H9 (cell line): ENCODE measurements at regions not wholly inside any gene's neighbourhood (a gene's known extent, or its start where the extent isn't known, plus 50 kb on each side); places are given as distances from the start of the nearest gene placed in this dataset.
"Not testable (repeated sequence)": the region's sequence is repeated elsewhere in the genome, so short reads cannot be mapped to it uniquely, and the experiment has no call there.

Experiments
- DNase-seq: peaks from one replicate; pipeline ENCODE4 v3.0.0-alpha.2; 2017
- H2AFZ ChIP-seq: one replicate; pipeline ENCODE4 v1.6.1; 2013; ENCODE audit warnings: mild to moderate bottlenecking, low read length, control low read depth, moderate library complexity
- H2AK5ac ChIP-seq: 2 replicates; pipeline ENCODE4 v1.6.1; 2013; ENCODE audit warnings: low read length, control low read depth, mixed read lengths; ENCODE audit not compliant: insufficient read length
- H2BK120ac ChIP-seq: one replicate; pipeline ENCODE4 v1.6.1; 2013; ENCODE audit warnings: low read depth, mild to moderate bottlenecking, low read length, control low read depth, inconsistent platforms; ENCODE audit not compliant: poor library complexity, severe bottlenecking
- H2BK12ac ChIP-seq: 2 replicates; pipeline ENCODE4 v1.6.1; 2013; ENCODE audit warnings: low read length, control low read depth, mixed read lengths, low read depth; ENCODE audit not compliant: insufficient read length
- H2BK15ac ChIP-seq: 2 replicates; pipeline ENCODE4 v1.6.1; 2013; ENCODE audit warnings: low read depth, low read length, control low read depth
- H2BK20ac ChIP-seq: one replicate; pipeline ENCODE4 v1.6.1; 2013; ENCODE audit warnings: low read depth, mild to moderate bottlenecking, low read length, control low read depth, inconsistent platforms; ENCODE audit not compliant: poor library complexity, severe bottlenecking
- H2BK5ac ChIP-seq: 2 replicates; pipeline ENCODE4 v1.6.1; 2013; ENCODE audit warnings: low read length, control low read depth, mixed read lengths; ENCODE audit not compliant: insufficient read length
- H3K14ac ChIP-seq: 2 replicates; pipeline ENCODE4 v1.6.1; 2013; ENCODE audit warnings: low read length, control low read depth; ENCODE audit not compliant: insufficient read depth
- H3K18ac ChIP-seq: 2 replicates; pipeline ENCODE4 v1.6.1; 2013; ENCODE audit warnings: low read depth, mild to moderate bottlenecking, mixed read lengths, low read length, control low read depth; ENCODE audit not compliant: insufficient read length
- H3K23ac ChIP-seq: 2 replicates; pipeline ENCODE4 v1.6.1; 2013; ENCODE audit warnings: low read length, control low read depth, mixed read lengths, low read depth; ENCODE audit not compliant: insufficient read length
- H3K23me2 ChIP-seq: 2 replicates; pipeline ENCODE4 v1.6.1; 2013; ENCODE audit warnings: low read depth, mild to moderate bottlenecking, mixed read lengths, low read length, control low read depth; ENCODE audit not compliant: insufficient read length, poor library complexity, severe bottlenecking
- H3K27ac ChIP-seq: 2 replicates; pipeline ENCODE4 v1.5.1; 2013; ENCODE audit warnings: low read length, control low read depth, mixed read lengths, low read depth; ENCODE audit not compliant: insufficient read length
- H3K27me3 ChIP-seq: 2 replicates; pipeline ENCODE4 v1.6.1; 2013; ENCODE audit warnings: low read length, control low read depth, inconsistent platforms; ENCODE audit not compliant: insufficient read depth
- H3K4ac ChIP-seq: 2 replicates; pipeline ENCODE4 v1.6.1; 2013; ENCODE audit warnings: low read depth, mild to moderate bottlenecking, control low read depth, inconsistent platforms, low read length, moderate library complexity
- H3K4me1 ChIP-seq: 2 replicates; pipeline ENCODE4 v1.6.1; 2013; ENCODE audit warnings: low read length, control low read depth, inconsistent platforms; ENCODE audit not compliant: insufficient read depth
- H3K4me2 ChIP-seq: 2 replicates; pipeline ENCODE4 v1.6.1; 2013; ENCODE audit warnings: low read length, control low read depth, mixed read lengths; ENCODE audit not compliant: insufficient read length, insufficient read depth
- H3K56ac ChIP-seq: 2 replicates; pipeline ENCODE4 v1.6.1; 2013; ENCODE audit warnings: low read depth, mild to moderate bottlenecking, mixed read lengths, low read length, control low read depth; ENCODE audit not compliant: insufficient read length
- H3K79me1 ChIP-seq: 2 replicates; pipeline ENCODE4 v1.6.1; 2013; ENCODE audit warnings: low read depth, mild to moderate bottlenecking, moderate library complexity, low read length, control low read depth, inconsistent platforms; ENCODE audit not compliant: insufficient read depth, poor library complexity, severe bottlenecking
- H3K79me2 ChIP-seq: 2 replicates; pipeline ENCODE4 v1.6.1; 2013; ENCODE audit warnings: low read length, control low read depth, inconsistent platforms; ENCODE audit not compliant: insufficient read depth
- H3K9ac ChIP-seq: 2 replicates; pipeline ENCODE4 v1.6.1; 2013; ENCODE audit warnings: low read length, control low read depth, mixed read lengths; ENCODE audit not compliant: insufficient read length; ENCODE audit errors: extremely low read depth
- H3K9me3 ChIP-seq: one replicate; pipeline ENCODE4 v1.6.1; 2013; ENCODE audit warnings: low read depth, low read length, inconsistent platforms; ENCODE audit not compliant: control insufficient read depth
- H3T11ph ChIP-seq: one replicate; pipeline ENCODE4 v1.6.1; 2013; ENCODE audit warnings: mild to moderate bottlenecking, low read length, control low read depth, inconsistent platforms
- H4K20me1 ChIP-seq: one replicate; pipeline ENCODE4 v1.6.1; 2013; ENCODE audit not compliant: control insufficient read depth, insufficient read length, insufficient read depth
- H4K5ac ChIP-seq: 2 replicates; pipeline ENCODE4 v1.6.1; 2013; ENCODE audit warnings: low read depth, mild to moderate bottlenecking, mixed read lengths, low read length, control low read depth; ENCODE audit not compliant: insufficient read length
- H4K8ac ChIP-seq: replicated peaks from 2 replicates; pipeline ENCODE4 v1.6.1; 2013; ENCODE audit warnings: low read length, control low read depth, mixed read lengths, low read depth; ENCODE audit not compliant: insufficient read length
- H4K91ac ChIP-seq: 2 replicates; pipeline ENCODE4 v1.6.1; 2013; ENCODE audit warnings: low read depth, mild to moderate bottlenecking, moderate library complexity, mixed read lengths, low read length, control low read depth; ENCODE audit not compliant: insufficient read length
- H3K27ac Mint-ChIP-seq, 3 experiments: 2 replicates in 2 of 3; 3 replicates in 1 of 3; pipeline ENCODE4 v1.8.0; 2020 to 2021; ENCODE audit warnings: mixed read lengths in 3 of 3, mild to moderate bottlenecking in 1 of 3, moderate library complexity in 1 of 3
- H3K27me3 Mint-ChIP-seq: 2 replicates; pipeline ENCODE4 v1.8.0; 2021; ENCODE audit warnings: low read depth, mild to moderate bottlenecking, moderate library complexity, mixed read lengths
- H3K36me3 Mint-ChIP-seq, 3 experiments: 2 replicates in 2 of 3; 3 replicates in 1 of 3; pipeline ENCODE4 v1.8.0; 2020 to 2021; ENCODE audit warnings: low read depth in 3 of 3, mixed read lengths in 3 of 3; ENCODE audit not compliant: insufficient read depth in 1 of 3
- H3K4me1 Mint-ChIP-seq, 2 experiments: 2 replicates each; pipeline ENCODE4 v1.8.0; 2020; ENCODE audit warnings: mixed read lengths in 2 of 2
- H3K4me3 Mint-ChIP-seq, 2 experiments: 2 replicates in 1 of 2; 3 replicates in 1 of 2; pipeline ENCODE4 v1.8.0; 2020 to 2021; ENCODE audit warnings: mild to moderate bottlenecking in 2 of 2, mixed read lengths in 2 of 2, moderate library complexity in 1 of 2
- H3K9me3 Mint-ChIP-seq, 2 experiments: 2 replicates in 1 of 2; 3 replicates in 1 of 2; pipeline ENCODE4 v1.8.0; 2020; ENCODE audit warnings: mild to moderate bottlenecking in 2 of 2, mixed read lengths in 2 of 2, moderate library complexity in 1 of 2
- WGBS: extraction: QIAGEN DNeasy Blood & Tissue Kit; methylation state at CpG from one replicate; pipeline ENCODE4 v1.1.7; 2013; ENCODE audit warnings: missing lambda C conversion rate, low lambda C conversion rate, mixed read lengths; ENCODE audit not compliant: insufficient read length; ENCODE audit errors: extremely low coverage; 5-methylcytosine and 5-hydroxymethylcytosine counted together
- TF ChIP-seq, protein P1 (sequence below): fragments of 200-600 bp; sonication (generic); conservative IDR thresholded peaks from 3 replicates; pipeline ENCODE4 v1.8.0; 2021; ENCODE audit warnings: antibody characterized with exemption, mild to moderate bottlenecking

DNA sequence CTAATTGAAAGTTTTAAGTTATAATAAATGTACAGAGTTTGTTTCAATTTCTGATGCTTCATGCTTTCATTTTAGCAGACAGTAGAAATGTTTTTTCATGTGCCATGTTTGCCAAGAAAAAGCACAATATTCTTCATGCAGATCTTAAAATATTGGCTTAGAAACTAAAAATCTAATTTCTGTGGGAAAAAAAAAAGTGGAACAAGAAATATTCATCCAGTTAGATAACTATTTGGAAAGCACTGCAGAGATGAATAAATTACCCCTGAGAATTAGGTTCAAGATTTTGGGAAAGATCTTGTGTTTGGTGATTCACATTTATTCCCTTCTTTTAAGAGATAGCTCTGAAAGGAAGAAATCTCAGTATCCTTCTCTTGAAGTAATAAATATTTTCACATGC lies 912.5 kb downstream of the C4orf33 start:
- Histone ChIP-seq H4K5ac (no peak overlapping the region), H3T11ph (no peak overlapping the region), H3K18ac (no peak overlapping the region), H4K8ac (no peak overlapping the region), H3K4me2 (no peak overlapping the region), H4K20me1 (no peaks in the 10 kb centered on the region), H2AK5ac (no peak overlapping the region), H3K9me3 (no peaks in the 10 kb centered on the region), H3K4ac (no peak overlapping the region), H2BK120ac (no peak overlapping the region), H2BK20ac (no peak overlapping the region), H3K56ac (no peak overlapping the region), H3K79me2 (no peaks in the 10 kb centered on the region), H2BK12ac (no peak overlapping the region), H3K23me2 (no peaks in the 10 kb centered on the region), H3K4me1 (no peaks in the 10 kb centered on the region; the same call in 1 of the 2 replicates), H3K9ac (no peak overlapping the region), H3K27ac (no peak overlapping the region), H3K23ac (no peak overlapping the region), H3K79me1 (no peaks in the 10 kb centered on the region), H2BK5ac (no peak overlapping the region), H3K27me3 (no peaks in the 10 kb centered on the region), H2BK15ac (no peak overlapping the region), H2AFZ (no peak overlapping the region), H4K91ac (no peak overlapping the region), H3K14ac (no peak overlapping the region)
- Mint-ChIP-seq H3K9me3 (peaks cover 0 to 3% of the 10 kb centered on the region in 2 experiments; a peak in 3 of 5 replicates), H3K27ac (no peak overlapping the region), H3K27me3 (no peaks in the 10 kb centered on the region), H3K4me1 (no peaks in the 10 kb centered on the region), H3K4me3 (no peak overlapping the region), H3K36me3 (peaks cover 0 to 3% (median 2%) of the 10 kb centered on the region in 3 experiments; a peak in 2 of 7 replicates)
- DNase-seq: no peak
- TF ChIP-seq, protein P1, sequence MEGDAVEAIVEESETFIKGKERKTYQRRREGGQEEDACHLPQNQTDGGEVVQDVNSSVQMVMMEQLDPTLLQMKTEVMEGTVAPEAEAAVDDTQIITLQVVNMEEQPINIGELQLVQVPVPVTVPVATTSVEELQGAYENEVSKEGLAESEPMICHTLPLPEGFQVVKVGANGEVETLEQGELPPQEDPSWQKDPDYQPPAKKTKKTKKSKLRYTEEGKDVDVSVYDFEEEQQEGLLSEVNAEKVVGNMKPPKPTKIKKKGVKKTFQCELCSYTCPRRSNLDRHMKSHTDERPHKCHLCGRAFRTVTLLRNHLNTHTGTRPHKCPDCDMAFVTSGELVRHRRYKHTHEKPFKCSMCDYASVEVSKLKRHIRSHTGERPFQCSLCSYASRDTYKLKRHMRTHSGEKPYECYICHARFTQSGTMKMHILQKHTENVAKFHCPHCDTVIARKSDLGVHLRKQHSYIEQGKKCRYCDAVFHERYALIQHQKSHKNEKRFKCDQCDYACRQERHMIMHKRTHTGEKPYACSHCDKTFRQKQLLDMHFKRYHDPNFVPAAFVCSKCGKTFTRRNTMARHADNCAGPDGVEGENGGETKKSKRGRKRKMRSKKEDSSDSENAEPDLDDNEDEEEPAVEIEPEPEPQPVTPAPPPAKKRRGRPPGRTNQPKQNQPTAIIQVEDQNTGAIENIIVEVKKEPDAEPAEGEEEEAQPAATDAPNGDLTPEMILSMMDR: no peak

DNA sequence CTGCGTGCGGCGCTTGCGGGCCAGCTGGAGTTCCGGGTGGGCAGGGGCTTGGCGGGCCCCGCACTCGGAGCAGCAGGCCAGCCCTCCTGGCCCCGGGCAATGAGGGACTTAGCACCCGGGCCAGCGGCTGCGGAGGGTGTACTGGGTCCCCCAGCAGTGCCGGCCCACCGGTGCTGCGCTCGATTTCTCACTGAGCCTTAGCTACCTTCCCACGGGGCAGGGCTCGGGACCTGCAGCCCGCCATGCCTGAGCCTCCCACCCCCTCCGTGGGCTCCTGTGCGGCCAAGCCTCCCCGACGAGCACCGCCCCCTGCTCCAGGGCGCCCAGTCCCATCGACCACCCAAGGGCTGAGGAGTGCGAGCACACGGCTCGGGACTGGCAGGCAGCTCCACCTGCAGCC lies 916.9 kb downstream of the C4orf33 start:
- not testable (repeated sequence) for H3K4me3 Mint-ChIP-seq, H4K91ac ChIP-seq, H3K23ac ChIP-seq, H2BK15ac ChIP-seq, H4K5ac ChIP-seq, H2BK12ac ChIP-seq, H3K27ac ChIP-seq, H3K27ac Mint-ChIP-seq, H2BK120ac ChIP-seq, H3K23me2 ChIP-seq, H3K27me3 Mint-ChIP-seq, H3K4me1 Mint-ChIP-seq, H2BK20ac ChIP-seq, H3K79me2 ChIP-seq, H3K9ac ChIP-seq, H3T11ph ChIP-seq, H2BK5ac ChIP-seq, H4K20me1 ChIP-seq, H3K4me2 ChIP-seq, H4K8ac ChIP-seq, H3K27me3 ChIP-seq, H3K4me1 ChIP-seq, DNase-seq, H3K18ac ChIP-seq, H3K9me3 ChIP-seq, H3K14ac ChIP-seq, H2AK5ac ChIP-seq, H3K79me1 ChIP-seq, H3K56ac ChIP-seq, H2AFZ ChIP-seq, H3K4ac ChIP-seq
- no CpG with 5 or more reads among the region's 29 CpGs for WGBS
- Mint-ChIP-seq H3K9me3 (peaks cover 3 to 16% of the 10 kb centered on the region in 2 experiments), H3K36me3 (peaks cover 11 to 12% (median 12%) of the 10 kb centered on the region in 3 experiments; a peak in 6 of 7 replicates)
